NT2/D1 (cell line): ENCODE measurements at regions not wholly inside any gene's neighbourhood (a gene's known extent, or its start where the extent isn't known, plus 50 kb on each side); places are given as distances from the start of the nearest gene placed in this dataset.

Experiments
- DNase-seq: peaks from one replicate; pipeline ENCODE4 v3.0.0-alpha.2; 2011; ENCODE audit warnings: low read depth, low spot score
- H3K27me3 ChIP-seq: 2 replicates; pipeline ENCODE4 v1.6.0; 2011; ENCODE audit warnings: mild to moderate bottlenecking; ENCODE audit not compliant: insufficient read length, insufficient read depth
- H3K36me3 ChIP-seq: 2 replicates; pipeline ENCODE4 v1.6.1; 2011; ENCODE audit warnings: mild to moderate bottlenecking, low read length, mixed read lengths; ENCODE audit not compliant: insufficient read depth, insufficient read length
- H3K4me1 ChIP-seq: 2 replicates; pipeline ENCODE4 v1.5.1; 2011; ENCODE audit not compliant: insufficient read depth, insufficient read length
- H3K4me3 ChIP-seq: 2 replicates; pipeline ENCODE4 v1.5.1; 2011; ENCODE audit warnings: low read depth; ENCODE audit not compliant: insufficient read length
- H3K9ac ChIP-seq: 2 replicates; pipeline ENCODE4 v1.6.0; 2011; ENCODE audit warnings: low read depth; ENCODE audit not compliant: insufficient read length
- H3K9me3 ChIP-seq: 2 replicates; pipeline ENCODE4 v1.5.1; 2011; ENCODE audit warnings: mild to moderate bottlenecking, low read length; ENCODE audit not compliant: insufficient read depth
- SUZ12 ChIP-seq: IDR thresholded peaks from 2 replicates; pipeline ENCODE4 v1.6.1; 2011; ENCODE audit not compliant: insufficient read length, insufficient read depth; ENCODE audit errors: extremely low read depth
- YY1 ChIP-seq: IDR thresholded peaks from 2 replicates; pipeline ENCODE4 v1.6.1; 2011; ENCODE audit not compliant: insufficient read length, insufficient read depth
- ZNF274 ChIP-seq: IDR thresholded peaks from 2 replicates; pipeline ENCODE4 v1.6.1; 2011; ENCODE audit warnings: mild to moderate bottlenecking, low read depth, low read length

- Histone ChIP-seq H3K9ac (no peak overlapping the region), H3K36me3 (no peaks in the 10 kb centered on the region), H3K4me3 (no peak overlapping the region), H3K27me3 (no peaks in the 10 kb centered on the region), H3K4me1 (no peaks in the 10 kb centered on the region), H3K9me3 (no peaks in the 10 kb centered on the region)
- no peak for DNase-seq
- no peak for TF ChIP-seq YY1
- TF ChIP-seq ZNF274 = no peak
- TF ChIP-seq SUZ12 = no peak
Measured at GRCh38 chr9:78470216-78470615, 173.3 kb downstream of the PSAT1 start.

- no peaks in the 10 kb centered on the region for H3K4me1 ChIP-seq
Measured at GRCh38 chr9:78470741-78471140, 173.8 kb downstream of the PSAT1 start.

GRCh38 chr9:78472111-78472510, 175.2 kb downstream of the PSAT1 start:
- Histone ChIP-seq H3K36me3 (no peaks in the 10 kb centered on the region), H3K27me3 (no peaks in the 10 kb centered on the region), H3K4me3 (no peak overlapping the region), H3K9ac (no peak overlapping the region), H3K4me1 (no peaks in the 10 kb centered on the region), H3K9me3 (no peaks in the 10 kb centered on the region)
- DNase-seq = no peak
- TF ChIP-seq ZNF274 (no peak), YY1 (no peak), SUZ12 (no peak)

More at GRCh38 chr9:78470741-78471140, 173.8 kb downstream of the PSAT1 start:
- no peaks in the 10 kb centered on the region for H3K36me3 ChIP-seq
- H3K9me3 ChIP-seq = no peaks in the 10 kb centered on the region
- no peak overlapping the region for H3K9ac ChIP-seq
- H3K27me3 ChIP-seq = no peaks in the 10 kb centered on the region
- DNase-seq = no peak
- no peak overlapping the region for H3K4me3 ChIP-seq
- no peak for TF ChIP-seq YY1
- TF ChIP-seq ZNF274 = no peak
- no peak for TF ChIP-seq SUZ12

- no peak for DNase-seq
- H3K9ac ChIP-seq = no peak overlapping the region
- H3K36me3 ChIP-seq = no peaks in the 10 kb centered on the region
- H3K4me3 ChIP-seq = no peak overlapping the region
- TF ChIP-seq ZNF274 (no peak), YY1 (no peak), SUZ12 (no peak)
- H3K9me3 ChIP-seq = peaks cover 15% of the 10 kb centered on the region
- no peaks in the 10 kb centered on the region for H3K27me3 ChIP-seq
- no peaks in the 10 kb centered on the region for H3K4me1 ChIP-seq
Measured at GRCh38 chr9:78479441-78479840, 182.5 kb downstream of the PSAT1 start.

GRCh38 chr9:78486661-78487060, 189.7 kb downstream of the PSAT1 start:
- Histone ChIP-seq H3K27me3 (no peaks in the 10 kb centered on the region), H3K4me3 (no peak overlapping the region), H3K36me3 (no peaks in the 10 kb centered on the region), H3K9ac (no peak overlapping the region), H3K4me1 (no peaks in the 10 kb centered on the region), H3K9me3 (peaks cover 17% of the 10 kb centered on the region)
- no peak for TF ChIP-seq YY1
- no peak for TF ChIP-seq ZNF274
- no peak for TF ChIP-seq SUZ12
- DNase-seq = no peak

DNA sequence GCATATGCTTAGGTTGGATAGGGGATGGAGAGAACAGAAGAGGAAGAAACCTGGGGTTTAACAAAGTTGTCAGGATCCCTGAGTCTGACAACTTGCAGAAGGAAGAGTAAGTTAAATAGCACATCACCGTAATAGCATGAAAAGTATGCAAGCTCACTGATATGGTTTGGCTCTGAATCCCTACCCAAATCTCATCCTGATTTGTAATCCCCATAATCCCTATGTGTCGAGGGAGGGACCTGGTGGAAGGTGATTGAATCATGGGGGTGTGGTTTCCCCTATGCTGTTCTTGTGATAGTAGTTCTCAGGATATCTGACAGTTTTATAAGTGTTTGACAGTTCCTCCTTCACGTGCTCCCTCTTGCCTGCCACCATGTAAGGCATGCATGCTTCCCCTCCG, 193.3 kb downstream of the PSAT1 start:
- Histone ChIP-seq H3K27me3 (no peaks in the 10 kb centered on the region), H3K9ac (no peak overlapping the region), H3K4me1 (no peaks in the 10 kb centered on the region), H3K36me3 (no peaks in the 10 kb centered on the region), H3K4me3 (no peak overlapping the region), H3K9me3 (no peaks in the 10 kb centered on the region)
- DNase-seq = no peak
- no peak for TF ChIP-seq SUZ12
- no peak for TF ChIP-seq ZNF274
- no peak for TF ChIP-seq YY1

DNA sequence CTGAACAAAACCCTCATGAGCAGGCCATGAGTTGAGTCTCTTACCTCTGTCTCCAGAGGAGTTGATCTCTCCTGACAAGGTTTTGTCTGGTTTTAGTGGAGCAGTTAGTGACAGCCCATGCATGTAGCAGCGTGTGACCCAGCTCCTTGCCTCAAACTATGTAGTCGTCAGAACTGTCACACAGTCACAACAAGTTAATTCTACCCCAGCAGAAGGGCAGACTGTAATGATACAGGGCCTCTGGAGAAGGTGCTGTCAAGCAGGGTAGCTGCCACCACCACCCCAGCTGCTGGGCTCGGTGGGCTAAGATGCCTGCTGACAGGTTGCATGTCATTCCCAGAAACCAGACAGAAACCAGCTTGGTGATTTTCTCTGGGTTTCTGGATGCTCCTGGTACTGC, 194.5 kb downstream of the PSAT1 start:
- TF ChIP-seq SUZ12 (no peak), YY1 (no peak), ZNF274 (no peak)
- DNase-seq = no peak
- Histone ChIP-seq H3K36me3 (no peaks in the 10 kb centered on the region), H3K4me3 (no peak overlapping the region), H3K9ac (no peak overlapping the region), H3K4me1 (no peaks in the 10 kb centered on the region), H3K9me3 (no peaks in the 10 kb centered on the region), H3K27me3 (no peaks in the 10 kb centered on the region)
